ENCODE measurements at regions not wholly inside any gene's neighbourhood (a gene's known extent, or its start where the extent isn't known, plus 50 kb on each side); places are given as distances from the start of the nearest gene placed in this dataset.
A peak's percentile ranks its signal among the peaks of the same experiment; 100 is the strongest.

DNA sequence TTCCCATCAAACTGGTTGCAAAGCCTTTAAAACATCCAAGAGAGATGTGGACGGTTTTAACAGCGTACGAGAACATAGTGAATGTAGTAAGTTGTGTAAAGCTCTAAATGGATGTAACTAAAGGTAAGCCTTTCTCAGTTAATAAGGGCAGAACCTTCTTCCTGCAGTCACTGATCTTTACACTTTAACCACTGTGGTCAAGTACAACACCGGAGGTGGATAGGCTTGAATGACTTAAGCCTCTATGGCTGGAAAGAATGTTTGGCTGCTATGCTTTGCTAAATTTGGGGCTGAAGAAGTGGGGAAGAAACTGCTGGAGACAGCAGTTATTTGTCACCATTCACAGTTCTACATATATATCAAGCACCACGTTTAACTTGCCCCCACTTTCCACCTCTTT lies 285.1 kb upstream of the FMR1 start:
- no peak overlapping the region for H3K27ac Mint-ChIP-seq (ENCODE audit: unreplicated experiment)
- H3K9me3 Mint-ChIP-seq (ENCODE audit: low read depth), result peaks cover 2% of the 10 kb centered on the region
- H3K4me1 Mint-ChIP-seq (ENCODE audit: low read depth), result no peaks in the 10 kb centered on the region
- no peak for DNase-seq (ENCODE audit: low spot score)
- H3K4me3 Mint-ChIP-seq (ENCODE audit: unreplicated experiment), result no peak overlapping the region
- TF ChIP-seq, protein P1, sequence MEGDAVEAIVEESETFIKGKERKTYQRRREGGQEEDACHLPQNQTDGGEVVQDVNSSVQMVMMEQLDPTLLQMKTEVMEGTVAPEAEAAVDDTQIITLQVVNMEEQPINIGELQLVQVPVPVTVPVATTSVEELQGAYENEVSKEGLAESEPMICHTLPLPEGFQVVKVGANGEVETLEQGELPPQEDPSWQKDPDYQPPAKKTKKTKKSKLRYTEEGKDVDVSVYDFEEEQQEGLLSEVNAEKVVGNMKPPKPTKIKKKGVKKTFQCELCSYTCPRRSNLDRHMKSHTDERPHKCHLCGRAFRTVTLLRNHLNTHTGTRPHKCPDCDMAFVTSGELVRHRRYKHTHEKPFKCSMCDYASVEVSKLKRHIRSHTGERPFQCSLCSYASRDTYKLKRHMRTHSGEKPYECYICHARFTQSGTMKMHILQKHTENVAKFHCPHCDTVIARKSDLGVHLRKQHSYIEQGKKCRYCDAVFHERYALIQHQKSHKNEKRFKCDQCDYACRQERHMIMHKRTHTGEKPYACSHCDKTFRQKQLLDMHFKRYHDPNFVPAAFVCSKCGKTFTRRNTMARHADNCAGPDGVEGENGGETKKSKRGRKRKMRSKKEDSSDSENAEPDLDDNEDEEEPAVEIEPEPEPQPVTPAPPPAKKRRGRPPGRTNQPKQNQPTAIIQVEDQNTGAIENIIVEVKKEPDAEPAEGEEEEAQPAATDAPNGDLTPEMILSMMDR (IDR thresholded peaks at IDR 0.05), result no peak
- H3K27me3 Mint-ChIP-seq (ENCODE audit: low read depth), result no peaks in the 10 kb centered on the region
- no peaks in the 10 kb centered on the region for H3K36me3 Mint-ChIP-seq (ENCODE audit: low read depth)

DNA sequence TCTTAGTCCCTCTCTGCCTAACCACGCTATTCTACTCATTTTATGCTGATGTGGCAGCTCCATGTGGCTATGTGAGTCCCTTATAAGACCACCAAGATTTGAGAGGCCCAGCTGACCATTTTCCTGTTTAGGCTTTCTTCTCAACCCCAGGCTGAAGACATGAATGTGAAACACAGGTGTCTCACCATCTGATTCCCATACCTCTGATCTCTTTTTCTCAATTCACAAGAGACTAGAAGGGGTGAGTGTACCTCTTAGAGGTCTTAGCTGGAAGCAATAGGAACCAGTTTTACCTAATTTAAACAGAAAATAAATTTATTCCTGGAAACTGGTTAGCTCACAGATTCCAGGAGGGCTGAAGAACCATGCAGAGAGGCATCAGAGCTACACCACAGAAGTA lies 276.5 kb upstream of the FMR1 start:
- Mint-ChIP-seq H3K36me3 (ENCODE audit: low read depth) (no peaks in the 10 kb centered on the region), H3K27ac (ENCODE audit: unreplicated experiment) (no peak overlapping the region), H3K4me1 (ENCODE audit: low read depth) (no peaks in the 10 kb centered on the region), H3K4me3 (ENCODE audit: unreplicated experiment) (no peak overlapping the region), H3K27me3 (ENCODE audit: low read depth) (no peaks in the 10 kb centered on the region), H3K9me3 (ENCODE audit: low read depth) (peaks cover 17% of the 10 kb centered on the region)
- no peak for DNase-seq (ENCODE audit: low spot score)
- TF ChIP-seq, protein P1 (IDR thresholded peaks at IDR 0.05), result no peak

GRCh38 chrX:147637190-147637589 lies 274.5 kb upstream of the FMR1 start:
- Mint-ChIP-seq H3K36me3 (ENCODE audit: low read depth) (no peaks in the 10 kb centered on the region), H3K4me3 (ENCODE audit: unreplicated experiment) (no peak overlapping the region), H3K27me3 (ENCODE audit: low read depth) (no peaks in the 10 kb centered on the region), H3K27ac (ENCODE audit: unreplicated experiment) (no peak overlapping the region), H3K9me3 (ENCODE audit: low read depth) (peaks cover 22% of the 10 kb centered on the region), H3K4me1 (ENCODE audit: low read depth) (no peaks in the 10 kb centered on the region)
- TF ChIP-seq, protein P1 (IDR thresholded peaks at IDR 0.05), result no peak
- DNase-seq (ENCODE audit: low spot score), result peak; percentile 61

DNA sequence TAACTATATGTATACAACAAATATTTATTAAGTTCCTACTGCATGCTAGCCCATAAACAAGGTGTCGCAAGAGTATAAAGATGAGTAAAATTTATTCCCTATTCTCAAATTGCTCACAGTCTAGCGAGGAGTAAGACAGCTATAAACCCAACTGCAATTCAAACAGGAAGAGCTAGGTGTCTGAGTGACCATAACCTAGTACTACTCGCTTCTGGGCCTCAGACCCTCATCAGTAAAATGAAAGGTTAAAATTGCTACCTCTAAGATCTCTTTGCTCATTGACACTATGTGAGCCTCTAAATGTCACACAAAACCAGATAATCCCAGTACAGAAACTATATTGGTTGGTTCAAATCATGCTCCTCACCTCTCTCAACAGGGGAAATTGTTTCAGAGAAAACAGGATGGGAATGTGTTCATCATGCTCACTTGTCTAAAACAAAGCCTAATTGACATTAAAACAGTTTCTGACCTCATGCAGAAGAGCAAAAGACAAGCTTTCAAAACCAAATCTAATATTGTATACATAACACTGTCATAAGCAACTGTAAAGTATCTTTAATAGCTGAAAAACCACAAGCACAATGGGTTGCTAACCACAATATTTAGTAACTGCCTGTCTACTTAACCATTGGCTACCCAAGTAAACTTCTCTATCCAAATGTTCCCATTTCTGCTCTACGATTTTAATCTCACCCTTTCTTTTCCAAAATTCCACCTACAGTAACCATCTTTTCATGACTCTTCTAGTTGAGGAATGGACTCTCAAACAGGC lies 264.6 kb upstream of the FMR1 start:
- H3K4me3 Mint-ChIP-seq (ENCODE audit: unreplicated experiment), result no peak overlapping the region
- no peaks in the 10 kb centered on the region for H3K27me3 Mint-ChIP-seq (ENCODE audit: low read depth)
- no peak overlapping the region for H3K27ac Mint-ChIP-seq (ENCODE audit: unreplicated experiment)
- H3K4me1 Mint-ChIP-seq (ENCODE audit: low read depth), result no peaks in the 10 kb centered on the region
- DNase-seq (ENCODE audit: low spot score), result no peak
- peaks cover 34% of the 10 kb centered on the region for H3K9me3 Mint-ChIP-seq (ENCODE audit: low read depth)
- H3K36me3 Mint-ChIP-seq (ENCODE audit: low read depth), result no peaks in the 10 kb centered on the region
- TF ChIP-seq, protein P1 (IDR thresholded peaks at IDR 0.05), result no peak

DNA sequence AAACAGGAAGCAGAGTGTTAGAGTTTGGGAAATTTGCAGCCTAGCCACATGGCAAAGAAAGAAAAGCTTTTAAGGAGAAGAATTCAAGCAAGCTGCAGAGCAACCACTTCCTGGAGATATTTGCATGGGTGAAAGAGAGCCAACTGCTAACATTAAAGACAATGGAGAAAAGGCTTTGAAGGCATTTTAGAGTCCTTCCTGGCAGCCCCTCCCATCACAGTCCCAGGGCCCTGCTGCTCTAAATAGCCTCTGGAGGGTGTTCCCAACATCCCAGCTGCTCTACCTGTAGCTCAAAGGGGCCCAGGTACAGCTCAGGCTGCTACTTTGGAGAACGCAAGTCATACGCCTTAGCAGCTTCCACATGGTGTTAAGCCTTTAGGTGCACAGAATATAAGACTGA lies 235.9 kb upstream of the FMR1 start:
- no peaks in the 10 kb centered on the region for H3K4me1 Mint-ChIP-seq (ENCODE audit: low read depth)
- TF ChIP-seq, protein P1 (IDR thresholded peaks at IDR 0.05), result no peak
- H3K27ac Mint-ChIP-seq (ENCODE audit: unreplicated experiment), result no peak overlapping the region
- no peaks in the 10 kb centered on the region for H3K36me3 Mint-ChIP-seq (ENCODE audit: low read depth)
- no peak overlapping the region for H3K4me3 Mint-ChIP-seq (ENCODE audit: unreplicated experiment)
- H3K27me3 Mint-ChIP-seq (ENCODE audit: low read depth), result no peaks in the 10 kb centered on the region
- no peak for DNase-seq (ENCODE audit: low spot score)
- peaks cover 29% of the 10 kb centered on the region for H3K9me3 Mint-ChIP-seq (ENCODE audit: low read depth)
